ENCODE measurements at regions not wholly inside any gene's neighbourhood (a gene's known extent, or its start where the extent isn't known, plus 50 kb on each side); places are given as distances from the start of the nearest gene placed in this dataset.

- 0 out of 2 replicates have a peak, but pooled peaks have one; percentile 26 for TF ChIP-seq ZNF33B (CRISPR knock-in tag; IDR thresholded peaks at IDR 0.05)
- TF ChIP-seq GATAD1 (CRISPR knock-in tag; IDR thresholded peaks at IDR 0.05): no peak
- TF ChIP-seq MLX (CRISPR knock-in tag; IDR thresholded peaks at IDR 0.05): peak; percentile 33; the same call in 1 of the 2 replicates
- no peak for TF ChIP-seq SPEN (CRISPR knock-in tag; IDR thresholded peaks at IDR 0.05; ENCODE audit: low read depth)
- no peak for TF ChIP-seq LCORL (IDR thresholded peaks at IDR 0.05)
- no peak; the same call in 1 of the 2 replicates for TF ChIP-seq LCORL (CRISPR knock-in tag; IDR thresholded peaks at IDR 0.05)
- TF ChIP-seq ZNF816 (CRISPR knock-in tag; IDR thresholded peaks at IDR 0.05; ENCODE audit: borderline replicate concordance): no peak
- TF ChIP-seq PATZ1 (CRISPR knock-in tag; IDR thresholded peaks at IDR 0.05): no peak
- TF ChIP-seq ZNF124 (CRISPR knock-in tag; IDR thresholded peaks at IDR 0.05): no peak
- TF ChIP-seq ZNF34 (CRISPR knock-in tag; IDR thresholded peaks at IDR 0.05; ENCODE audit: borderline replicate concordance): no peak
- no peak for TF ChIP-seq TBL1XR1 (IDR thresholded peaks at IDR 0.05; ENCODE audit: borderline replicate concordance, low read length, partially characterized antibody)
- no peak for TF ChIP-seq CENPX (CRISPR knock-in tag; IDR thresholded peaks at IDR 0.05)
- no peak for TF ChIP-seq ZXDC (CRISPR knock-in tag; IDR thresholded peaks at IDR 0.05)
- TF ChIP-seq ZNF672 (CRISPR knock-in tag; IDR thresholded peaks at IDR 0.05): no peak
- TF ChIP-seq HINFP (CRISPR knock-in tag; IDR thresholded peaks at IDR 0.05; ENCODE audit: low read depth): no peak
- no peak for TF ChIP-seq ZNF12 (CRISPR knock-in tag; IDR thresholded peaks at IDR 0.05)
- no peak for TF ChIP-seq ZNF275 (CRISPR knock-in tag; IDR thresholded peaks at IDR 0.05; ENCODE audit: borderline replicate concordance)
- TF ChIP-seq SOX6 (IDR thresholded peaks at IDR 0.05): no peak
- peak; percentile 21; the same call in 1 of the 2 replicates for TF ChIP-seq SOX6 (CRISPR knock-in tag; IDR thresholded peaks at IDR 0.05)
- no peak for TF ChIP-seq KLF9 (CRISPR knock-in tag; IDR thresholded peaks at IDR 0.05; ENCODE audit: low read depth)
- no peak for TF ChIP-seq ZNF362 (CRISPR knock-in tag; IDR thresholded peaks at IDR 0.05; ENCODE audit: borderline replicate concordance)
- TF ChIP-seq SCMH1 (CRISPR knock-in tag; IDR thresholded peaks at IDR 0.05; ENCODE audit: borderline replicate concordance): no peak
- no peak for TF ChIP-seq SYNCRIP (IDR thresholded peaks at IDR 0.05; ENCODE audit: insufficient read depth, low read depth, low read length)
Observed at GRCh38 chr2:56449002-56449431, 265.2 kb downstream of the CCDC85A start (continued).
